Sigmoid colon (tissue), 6 donors: ENCODE measurements at regions not wholly inside any gene's neighbourhood (a gene's known extent, or its start where the extent isn't known, plus 50 kb on each side); places are given as distances from the start of the nearest gene placed in this dataset.

Experiments used
- DNase-seq: peaks from one replicate; pipeline ENCODE4 v3.0.0-alpha.2; 2019
- H3K27ac ChIP-seq, 4 donors: fragments of 200-600 bp; sonication (generic); one replicate each; pipeline ENCODE4 v1.5.1; 2016 to 2019; ENCODE audit warnings: mild to moderate bottlenecking in 1 of 4
- H3K27me3 ChIP-seq, 3 donors: fragments of 200-600 bp; sonication (generic); one replicate each; pipeline ENCODE4 v1.5.1; 2019; ENCODE audit warnings: mild to moderate bottlenecking in 1 of 3
- H3K36me3 ChIP-seq, 4 donors: fragments of 200-600 bp; sonication (generic); one replicate each; pipeline ENCODE4 v1.5.1; 2016 to 2019
- H3K4me1 ChIP-seq, 4 donors: fragments of 200-600 bp; sonication (generic); one replicate each; pipeline ENCODE4 v1.5.1; 2017 to 2019
- H3K4me3 ChIP-seq, 4 donors: fragments of 200-600 bp; sonication (generic); one replicate each; pipeline ENCODE4 v1.5.1; 2017 to 2019; ENCODE audit warnings: mild to moderate bottlenecking in 2 of 4, moderate library complexity in 1 of 4
- H3K9me3 ChIP-seq, 4 donors: fragments of 200-600 bp in 3 of 4; sonication (generic) in 3 of 4; one replicate each; pipeline versions ENCODE4 v1.5.1 to v1.6.1; 2013 to 2019
- CTCF ChIP-seq, 4 experiments: fragments of 450-650 bp in 3 of 4; fragments of 200-600 bp in 1 of 4; IDR thresholded peaks; one replicate each; pipeline ENCODE4 v1.5.1; 2016 to 2019; ENCODE audit warnings: antibody characterized with exemption in 4 of 4, mild to moderate bottlenecking in 3 of 4, moderate library complexity in 2 of 4
- EP300 ChIP-seq, 4 donors: sonication (generic); formaldehyde crosslinking; IDR thresholded peaks; one replicate each; pipeline ENCODE4 v1.6.1; 2017; ENCODE audit warnings: antibody characterized with exemption in 4 of 4
- POLR2A ChIP-seq, 2 donors: fragments of 450-650 bp; IDR thresholded peaks; one replicate each; pipeline ENCODE4 v1.6.1; 2016; ENCODE audit warnings: antibody characterized with exemption in 2 of 2, mild to moderate bottlenecking in 2 of 2, moderate library complexity in 2 of 2
- POLR2AphosphoS5 ChIP-seq, 4 donors: sonication (generic); formaldehyde crosslinking; IDR thresholded peaks; one replicate each; pipeline ENCODE4 v1.6.1; 2017; ENCODE audit warnings: antibody characterized with exemption in 4 of 4
- WGBS, 2 donors: extraction: QIAGEN DNeasy Blood & Tissue Kit; methylation state at CpG; one replicate each; pipeline ENCODE4 v1.1.7; 2013; 5-methylcytosine and 5-hydroxymethylcytosine counted together
- intact Hi-C: fragments of 100-400 bp; cut with DNase I; formaldehyde crosslinking; loops from one replicate; pipeline ENCODE4 v1.15.1; 2023
- donor health status: healthy with polysubstance abuse.
- donor health status: healthy.

- 51 to 71% methylated on average over 7 of the region's 7 CpGs for WGBS, 2 donors
- H3K4me1 ChIP-seq, result peaks cover 0 to 19% (median 10%) of the 10 kb centered on the region in 4 donors
- no peaks in the 10 kb centered on the region for H3K27me3 ChIP-seq
- TF ChIP-seq POLR2AphosphoS5 (IDR thresholded peaks at IDR 0.05), result peak in 1 of 4 donors; percentile 30
- no peak for TF ChIP-seq CTCF (IDR thresholded peaks at IDR 0.05)
- no peaks in the 10 kb centered on the region for H3K36me3 ChIP-seq
- no peak overlapping the region for H3K4me3 ChIP-seq
- peaks cover 0 to 3% (median 0%) of the 10 kb centered on the region in 4 donors for H3K9me3 ChIP-seq
- no peak for DNase-seq
- H3K27ac ChIP-seq, result peak overlapping the region; percentile 1 to 71 (median 58)
- intact Hi-C loops, result no loop called here
Measured at GRCh38 chr15:26157081-26157480, 294.0 kb upstream of the ATP10A start.

GRCh38 chr15:26156051-26156450 lies 292.9 kb upstream of the ATP10A start:
- intact Hi-C loops, result no loop called here
- DNase-seq, result no peak
- H3K4me3 ChIP-seq, result no peak overlapping the region
- no peak overlapping the region for H3K27ac ChIP-seq
- 56 to 71% methylated on average over 4 of the region's 4 CpGs for WGBS, 2 donors
- peaks cover 0 to 3% (median 0%) of the 10 kb centered on the region in 4 donors for H3K9me3 ChIP-seq
- peaks cover 0 to 19% (median 10%) of the 10 kb centered on the region in 4 donors for H3K4me1 ChIP-seq
- no peaks in the 10 kb centered on the region for H3K36me3 ChIP-seq
- no peaks in the 10 kb centered on the region for H3K27me3 ChIP-seq
- TF ChIP-seq CTCF (IDR thresholded peaks at IDR 0.05) (no peak), POLR2A (IDR thresholded peaks at IDR 0.05) (no peak), EP300 (IDR thresholded peaks at IDR 0.05) (no peak), POLR2AphosphoS5 (IDR thresholded peaks at IDR 0.05) (no peak)

GRCh38 chr15:26148156-26148860 lies 285.2 kb upstream of the ATP10A start:
- no peak overlapping the region for H3K27ac ChIP-seq
- H3K4me1 ChIP-seq, result no peaks in the 10 kb centered on the region
- WGBS, 2 donors, result 78 to 88% methylated on average over 13 of the region's 13 CpGs
- H3K36me3 ChIP-seq, result no peaks in the 10 kb centered on the region
- intact Hi-C loops, result no loop called here
- no peaks in the 10 kb centered on the region for H3K27me3 ChIP-seq
- no peak for DNase-seq
- H3K4me3 ChIP-seq, result no peak overlapping the region
- TF ChIP-seq EP300 (IDR thresholded peaks at IDR 0.05) (no peak), POLR2AphosphoS5 (IDR thresholded peaks at IDR 0.05) (no peak), POLR2A (IDR thresholded peaks at IDR 0.05) (no peak), CTCF (IDR thresholded peaks at IDR 0.05) (no peak)
- no peaks in the 10 kb centered on the region for H3K9me3 ChIP-seq

- Histone ChIP-seq H3K36me3 (no peaks in the 10 kb centered on the region), H3K9me3 (no peaks in the 10 kb centered on the region), H3K4me3 (no peak overlapping the region), H3K27ac (no peak overlapping the region), H3K27me3 (no peaks in the 10 kb centered on the region), H3K4me1 (no peaks in the 10 kb centered on the region)
- no peak for DNase-seq
- TF ChIP-seq POLR2A (IDR thresholded peaks at IDR 0.05) (no peak), POLR2AphosphoS5 (IDR thresholded peaks at IDR 0.05) (no peak), EP300 (IDR thresholded peaks at IDR 0.05) (no peak), CTCF (IDR thresholded peaks at IDR 0.05) (no peak)
- intact Hi-C loops, result no loop called here
- WGBS, 2 donors, result 58 to 71% methylated on average over 4 of the region's 4 CpGs
Measured at GRCh38 chr15:26146202-26146601, 283.1 kb upstream of the ATP10A start.

- no peaks in the 10 kb centered on the region for H3K36me3 ChIP-seq
- intact Hi-C loops, result no loop called here
- no peak overlapping the region for H3K4me3 ChIP-seq
- TF ChIP-seq EP300 (IDR thresholded peaks at IDR 0.05) (no peak), CTCF (IDR thresholded peaks at IDR 0.05) (no peak), POLR2A (IDR thresholded peaks at IDR 0.05) (no peak), POLR2AphosphoS5 (IDR thresholded peaks at IDR 0.05) (no peak)
- H3K27ac ChIP-seq, result no peak overlapping the region
- no peaks in the 10 kb centered on the region for H3K9me3 ChIP-seq
- no peak for DNase-seq
- no peaks in the 10 kb centered on the region for H3K4me1 ChIP-seq
- 90 to 91% methylated on average over 2 of the region's 2 CpGs for WGBS, 2 donors
- no peaks in the 10 kb centered on the region for H3K27me3 ChIP-seq
Measured at GRCh38 chr15:26145796-26146195, 282.7 kb upstream of the ATP10A start.
